ENCODE measurements at regions not wholly inside any gene's neighbourhood (a gene's known extent, or its start where the extent isn't known, plus 50 kb on each side); places are given as distances from the start of the nearest gene placed in this dataset.

- in situ Hi-C loops (cut with HindIII; ENCODE audit: low pct_unique_long_range_greater_than_20kb, low sequenced_read_pairs), result no loop called here
- ATAC-seq, result no peak
Observed at GRCh38 chr6:114407426-114408035, 64.7 kb upstream of the HS3ST5 start.

GRCh38 chr6:114404339-114404955 is 61.6 kb upstream of the HS3ST5 start:
- no peak for ATAC-seq
- H3K4me3 ChIP-seq (ENCODE audit: low read depth in 2 of 2, low read length in 2 of 2), result no peak overlapping the region
- no peaks in the 10 kb centered on the region for H3K9me3 ChIP-seq (ENCODE audit: control insufficient read depth, insufficient read depth, low read depth, low read length)
- intact Hi-C loops (cut with micrococcal nuclease; ENCODE audit: unreplicated experiment), result no loop called here
- TF ChIP-seq POLR2AphosphoS5 (IDR thresholded peaks at IDR 0.05; ENCODE audit: low read depth, low read length) (no peak), CTCF (IDR thresholded peaks at IDR 0.05) (no peak), SIN3A (IDR thresholded peaks at IDR 0.05; ENCODE audit: borderline replicate concordance, insufficient read depth, low read depth, low read length) (no peak), TCF7L2 (IDR thresholded peaks at IDR 0.05; ENCODE audit: low read depth, low read length) (no peak), REST (IDR thresholded peaks at IDR 0.05; ENCODE audit: insufficient read depth in 1 of 2, low read depth in 2 of 2, low read length in 1 of 2) (no peak)
- H3K4me1 ChIP-seq (ENCODE audit: control insufficient read depth, insufficient read depth, low read length), result no peaks in the 10 kb centered on the region
- POLR2A ChIA-PET, result no interaction called here
- CTCF ChIA-PET, result no interaction called here
- in situ Hi-C loops (cut with HindIII; ENCODE audit: low pct_unique_long_range_greater_than_20kb, low sequenced_read_pairs), result no loop called here
- no TSS peak for BruUV-seq (replicated peaks)
- H3K27me3 ChIP-seq (ENCODE audit: control insufficient read depth, insufficient read depth, low read length), result no peaks in the 10 kb centered on the region
- H3K27ac ChIP-seq (ENCODE audit: low read length), result no peak overlapping the region
- DNase-seq (ENCODE audit: low read depth, low spot score), result no peak
- no peaks in the 10 kb centered on the region for H3K36me3 ChIP-seq (ENCODE audit: control insufficient read depth, insufficient read depth, low read length)

More at GRCh38 chr6:114407426-114408035, 64.7 kb upstream of the HS3ST5 start:
- Histone ChIP-seq H3K4me3 (ENCODE audit: low read depth in 2 of 2, low read length in 2 of 2) (no peak overlapping the region), H3K27me3 (ENCODE audit: control insufficient read depth, insufficient read depth, low read length) (no peaks in the 10 kb centered on the region), H3K36me3 (ENCODE audit: control insufficient read depth, insufficient read depth, low read length) (no peaks in the 10 kb centered on the region), H3K27ac (ENCODE audit: low read length) (no peak overlapping the region), H3K4me1 (ENCODE audit: control insufficient read depth, insufficient read depth, low read length) (no peaks in the 10 kb centered on the region), H3K9me3 (ENCODE audit: control insufficient read depth, insufficient read depth, low read depth, low read length) (no peaks in the 10 kb centered on the region)
- TF ChIP-seq SIN3A (IDR thresholded peaks at IDR 0.05; ENCODE audit: borderline replicate concordance, insufficient read depth, low read depth, low read length), result no peak
- no peak for TF ChIP-seq TCF7L2 (IDR thresholded peaks at IDR 0.05; ENCODE audit: low read depth, low read length)
- TF ChIP-seq REST (IDR thresholded peaks at IDR 0.05; ENCODE audit: insufficient read depth in 1 of 2, low read depth in 2 of 2, low read length in 1 of 2), result no peak
- no peak for TF ChIP-seq POLR2AphosphoS5 (IDR thresholded peaks at IDR 0.05; ENCODE audit: low read depth, low read length)
- no peak for TF ChIP-seq CTCF (IDR thresholded peaks at IDR 0.05)
- DNase-seq (ENCODE audit: low read depth, low spot score), result no peak
- ChIA-PET POLR2A (no interaction called here), CTCF (interaction anchor here (0.6 kb wide), 1 partner anchor 12 kb away, joined by 3 read pairs; no protein-coding TSS in a partner anchor)
- intact Hi-C loops (cut with micrococcal nuclease; ENCODE audit: unreplicated experiment), result no loop called here
- no TSS peak for BruUV-seq (replicated peaks)
